Ramos (cell line): ENCODE measurements at regions not wholly inside any gene's neighbourhood (a gene's known extent, or its start where the extent isn't known, plus 50 kb on each side); places are given as distances from the start of the nearest gene placed in this dataset.

Experiments
- in situ Hi-C: fragments of 300-500 bp; cut with MboI; formaldehyde crosslinking; loops from one replicate; pipeline ENCODE4 v1.14.3; 2022; ENCODE audit warnings: low sequenced_read_pairs; ENCODE audit not compliant: unreplicated experiment

DNA sequence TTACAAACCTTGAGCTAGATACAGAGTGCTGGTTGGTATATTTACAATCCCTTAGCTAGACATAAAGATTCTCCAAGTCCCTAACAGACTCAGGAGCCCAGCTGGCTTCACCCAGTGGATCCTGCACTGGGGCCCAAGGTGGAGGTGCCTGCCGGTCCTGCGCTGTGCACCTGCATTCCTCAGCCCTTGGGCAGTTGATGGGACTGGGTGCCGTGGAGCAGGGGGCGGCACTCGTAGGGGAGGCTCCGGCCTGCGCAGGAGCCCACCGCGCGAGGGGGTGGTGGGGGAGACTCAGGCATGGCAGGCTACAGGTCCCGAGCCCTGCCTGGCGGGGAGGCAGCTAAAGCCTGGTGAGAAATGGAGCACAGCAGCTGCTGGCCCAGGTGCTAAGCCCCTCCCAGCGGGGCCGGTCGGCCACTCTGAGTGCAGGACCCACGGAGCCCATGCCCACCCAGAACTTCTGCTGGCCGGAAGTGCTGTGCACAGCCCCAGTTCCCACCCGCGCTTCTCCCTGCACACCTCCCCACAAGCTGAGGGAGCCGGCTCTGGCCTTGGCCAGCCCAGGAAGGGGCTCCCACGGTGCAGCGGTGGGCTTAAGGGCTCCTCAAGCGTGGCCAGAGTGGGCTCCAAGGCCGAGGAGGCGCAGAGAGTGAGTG lies 1464.7 kb downstream of the EFNA5 start:
- in situ Hi-C loops, result no loop called here

DNA sequence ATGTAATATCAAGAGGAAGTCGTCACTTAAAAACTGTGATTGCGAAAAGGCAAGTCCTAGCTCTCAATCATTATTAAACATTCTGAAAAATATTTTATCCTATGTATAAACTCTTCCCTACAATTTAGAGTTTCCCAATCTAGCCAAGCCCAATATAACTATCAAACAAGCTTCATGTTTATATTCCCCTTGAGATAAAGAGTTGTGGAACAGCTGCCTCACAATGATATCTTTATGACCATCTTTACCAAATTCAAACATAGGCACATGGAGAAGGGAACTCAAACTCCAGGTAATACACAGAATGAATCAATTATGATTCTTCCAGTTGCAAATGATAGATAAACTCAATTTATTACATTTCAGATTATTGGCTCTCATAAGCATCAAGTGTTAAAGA lies 1468.7 kb downstream of the EFNA5 start:
- in situ Hi-C loops, result no loop called here

DNA sequence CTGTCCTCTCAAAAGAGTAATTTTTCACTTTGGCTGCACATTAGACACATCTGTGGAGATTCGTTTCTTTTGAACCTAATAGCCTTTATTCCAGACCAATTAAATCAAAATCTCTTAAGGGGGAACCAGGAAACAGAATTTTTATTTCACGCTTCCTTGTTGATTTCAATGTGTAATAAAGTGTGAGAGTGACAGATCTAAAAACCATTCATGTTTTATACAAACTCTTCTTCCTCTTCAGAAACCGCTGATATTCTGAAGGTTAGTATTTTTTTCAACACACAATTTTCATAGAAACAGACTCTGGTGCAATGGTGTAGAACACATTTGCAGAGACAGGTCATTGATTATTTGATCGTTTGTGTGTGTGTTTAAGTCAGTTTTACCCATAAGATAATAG lies 1469.8 kb downstream of the EFNA5 start:
- in situ Hi-C loops, result no loop called here

- in situ Hi-C loops, result no loop called here
Measured at GRCh38 chr5:106195679-106196474, 1474.9 kb downstream of the EFNA5 start.

- in situ Hi-C loops, result no loop called here
Measured at GRCh38 chr5:106189121-106189809, 1481.5 kb downstream of the EFNA5 start.

- in situ Hi-C loops, result no loop called here
Measured at GRCh38 chr5:106185661-106186081, 1485.1 kb downstream of the EFNA5 start.

GRCh38 chr5:106174903-106175302 lies 1495.8 kb downstream of the EFNA5 start:
- in situ Hi-C loops, result no loop called here

DNA sequence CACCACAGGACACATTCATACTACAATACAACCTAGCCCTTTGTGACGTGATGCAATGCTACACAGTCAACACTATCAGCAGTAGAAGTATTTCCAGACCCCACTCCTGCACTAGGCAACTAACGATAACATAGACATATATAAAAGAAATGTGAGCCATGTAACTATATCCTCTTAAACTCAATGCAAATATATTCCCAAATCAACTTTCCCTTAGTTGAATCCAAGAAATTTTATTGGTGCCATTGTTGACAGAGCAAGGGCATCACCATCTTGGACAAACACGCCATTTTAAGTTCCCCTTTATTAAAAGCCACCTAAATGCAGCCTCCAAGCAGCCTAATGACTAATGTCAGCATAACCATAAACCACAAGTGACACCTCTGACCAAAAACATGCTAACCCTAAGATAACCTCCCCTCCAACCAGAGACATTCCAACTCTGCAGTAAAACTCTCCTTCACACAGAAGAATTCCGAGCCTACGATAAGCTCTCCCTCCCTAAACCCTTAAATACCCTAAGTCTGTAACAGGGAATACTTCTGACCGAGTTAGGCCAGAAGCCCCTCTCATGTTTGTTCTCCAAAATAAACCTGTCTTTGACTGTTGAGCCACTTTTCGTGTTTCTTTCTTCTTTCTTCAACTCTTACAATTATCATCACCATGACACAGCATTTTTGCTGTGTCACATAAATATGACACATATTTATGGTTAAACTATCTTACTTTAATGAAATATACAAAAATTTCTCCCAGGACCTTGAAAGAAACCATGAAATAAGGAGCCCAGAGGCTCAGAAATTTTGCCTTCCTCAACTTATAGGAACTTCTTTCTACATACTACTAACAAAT lies 1497.8 kb downstream of the EFNA5 start:
- in situ Hi-C loops, result no loop called here

DNA sequence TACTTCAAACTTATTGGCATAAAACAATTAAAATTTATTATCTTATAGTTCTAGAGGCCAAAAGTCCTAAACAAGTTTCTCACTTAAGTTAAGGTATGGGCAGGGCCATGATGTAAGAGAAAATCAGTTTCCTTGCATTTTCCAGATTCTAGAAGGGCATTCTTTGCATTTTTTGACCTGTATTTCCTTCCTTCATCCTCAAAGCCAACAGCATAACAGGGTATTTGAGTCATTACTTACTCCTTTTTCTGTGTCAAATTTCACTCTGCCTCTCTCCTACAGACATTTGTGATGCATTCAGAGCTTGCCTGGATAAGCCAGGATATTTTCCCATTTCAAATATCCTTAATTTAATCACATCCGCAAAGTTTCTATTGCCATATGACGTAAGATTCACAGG lies 1499.0 kb downstream of the EFNA5 start:
- in situ Hi-C loops, result no loop called here

DNA sequence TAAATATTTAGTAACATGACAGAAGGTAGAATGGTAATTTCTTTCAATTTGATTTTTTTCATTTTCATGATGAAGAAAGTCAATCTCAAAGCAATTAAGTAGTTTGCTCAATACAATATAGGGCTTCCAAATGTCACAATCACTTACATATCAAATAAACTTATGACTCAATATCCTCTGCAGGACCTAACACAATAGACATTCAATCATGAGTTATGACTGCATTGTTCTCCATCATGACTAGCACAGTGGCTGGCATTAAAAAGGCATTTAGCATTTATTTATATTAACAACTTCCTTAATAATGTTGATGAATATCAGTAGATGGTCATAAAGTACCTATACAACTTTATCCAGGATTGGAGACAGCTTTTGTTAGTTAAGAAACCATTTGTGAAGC lies 1499.6 kb downstream of the EFNA5 start:
- in situ Hi-C loops, result no loop called here

DNA sequence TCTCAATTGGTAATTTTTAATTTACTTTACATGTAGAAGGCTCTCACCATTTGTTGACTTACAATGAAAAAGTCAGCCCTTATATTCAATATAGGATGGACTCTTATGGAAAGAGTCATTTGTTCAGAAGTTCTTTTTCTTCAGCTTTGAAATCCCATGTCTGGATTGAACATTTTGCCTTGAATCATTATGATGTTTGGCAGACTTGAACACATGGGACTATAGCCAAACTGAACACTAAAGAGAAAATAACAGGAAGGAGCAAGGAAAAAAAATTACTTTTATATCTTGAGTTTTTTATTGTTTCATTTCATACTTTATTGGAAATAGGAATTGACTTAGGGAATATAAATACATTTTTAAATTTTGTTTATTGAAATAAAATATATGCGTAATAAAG lies 1503.0 kb downstream of the EFNA5 start:
- in situ Hi-C loops, result no loop called here

DNA sequence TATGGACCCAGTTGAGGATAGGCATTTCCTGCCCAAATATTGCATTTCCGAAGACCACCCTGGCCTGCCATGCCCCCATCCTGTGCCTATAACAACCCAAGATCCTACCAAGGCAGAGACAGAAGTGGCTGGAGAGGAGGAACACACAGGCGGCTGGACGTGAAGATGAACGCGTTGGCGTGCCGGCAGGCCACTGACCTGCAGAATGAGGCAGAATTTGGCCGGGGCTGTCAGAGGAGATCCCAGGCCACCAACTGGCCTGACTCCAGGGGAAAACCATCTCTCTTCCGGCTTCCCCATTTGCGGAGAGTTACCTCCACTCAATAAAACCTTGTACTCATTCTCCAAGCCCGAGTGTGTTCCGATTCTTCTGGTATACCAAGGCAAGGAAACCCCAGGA lies 1507.5 kb downstream of the EFNA5 start:
- in situ Hi-C loops, result no loop called here

DNA sequence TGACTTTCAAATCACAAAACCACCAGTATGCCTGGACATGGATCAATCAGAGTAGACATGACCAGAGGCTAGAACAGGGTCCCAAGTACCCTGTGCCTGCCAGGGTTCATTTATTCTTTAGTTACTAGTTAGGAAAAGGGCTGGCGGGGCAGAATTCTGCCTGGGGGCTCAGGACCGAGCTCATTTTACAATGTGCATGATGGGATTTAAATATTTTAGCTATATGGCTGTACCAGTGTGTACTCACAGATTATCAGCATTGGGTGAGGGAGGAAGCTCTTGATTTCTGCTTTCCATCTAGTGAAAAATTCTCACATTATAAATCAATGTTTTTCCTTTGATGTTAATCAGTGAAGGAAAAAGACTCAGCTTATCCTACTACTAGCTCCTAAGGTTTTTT lies 1511.1 kb downstream of the EFNA5 start:
- in situ Hi-C loops, result no loop called here

GRCh38 chr5:106154280-106154716 lies 1516.4 kb downstream of the EFNA5 start:
- in situ Hi-C loops, result no loop called here

GRCh38 chr5:106152569-106152968 lies 1518.2 kb downstream of the EFNA5 start:
- in situ Hi-C loops, result no loop called here

DNA sequence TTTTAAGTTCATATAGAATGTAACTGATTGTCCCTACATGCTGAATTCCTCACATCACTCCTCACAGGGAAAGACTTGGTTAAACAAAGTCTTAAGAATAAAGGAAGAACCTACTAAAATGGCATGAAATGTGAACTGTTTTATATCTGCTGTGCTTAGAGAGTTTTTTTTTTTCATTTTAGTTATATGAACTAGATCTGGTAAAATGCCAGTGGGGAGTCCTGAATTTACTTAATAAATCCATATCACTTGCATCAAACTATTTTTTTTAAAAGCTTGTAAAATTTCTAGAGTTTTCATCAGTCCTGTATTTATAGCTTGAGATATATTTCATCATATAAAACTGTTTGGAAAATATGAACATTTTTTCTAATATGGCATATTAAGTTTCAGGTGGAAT lies 1528.6 kb downstream of the EFNA5 start:
- in situ Hi-C loops, result no loop called here

DNA sequence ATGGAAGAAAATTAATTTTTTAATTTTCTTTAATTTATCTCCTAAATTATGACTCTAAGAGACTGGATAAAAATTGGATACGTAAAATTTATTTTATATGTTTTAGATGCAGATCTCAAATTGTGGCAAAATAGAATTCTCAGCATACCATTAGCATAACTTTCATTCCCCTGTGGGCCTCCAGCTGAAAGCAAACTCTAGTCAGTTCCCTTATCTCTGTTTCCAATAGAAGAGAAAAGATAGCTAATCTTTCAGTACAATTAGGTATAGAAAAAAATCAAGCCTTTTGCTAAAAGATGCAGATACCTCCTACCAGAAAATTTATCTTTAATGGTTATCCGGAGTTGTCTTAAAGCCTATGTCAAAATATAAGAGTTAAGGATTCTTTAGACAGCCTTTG lies 1530.6 kb downstream of the EFNA5 start:
- in situ Hi-C loops, result no loop called here

- in situ Hi-C loops, result no loop called here
Measured at GRCh38 chr5:106136061-106136460, 1534.7 kb downstream of the EFNA5 start.

DNA sequence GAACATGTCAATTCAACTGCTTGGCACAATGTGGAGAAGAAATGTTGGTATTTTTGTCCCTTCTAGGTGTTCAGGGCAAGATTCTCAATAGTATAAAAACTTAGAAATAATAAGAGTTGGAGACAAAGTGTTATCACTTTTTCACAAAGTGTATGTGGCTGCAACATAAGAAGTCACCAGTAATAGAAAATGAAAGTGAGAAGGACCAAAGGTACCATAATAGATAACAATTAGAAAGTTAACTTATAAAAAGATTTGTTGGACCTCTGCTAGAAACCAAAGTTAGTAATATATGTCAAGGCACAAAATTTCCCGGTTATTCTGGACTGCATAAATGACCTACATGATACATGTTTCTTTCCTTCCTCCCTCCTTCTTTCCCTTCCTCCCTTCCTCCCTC lies 1535.3 kb downstream of the EFNA5 start:
- in situ Hi-C loops, result no loop called here

- in situ Hi-C loops, result no loop called here
Measured at GRCh38 chr5:106134549-106134948, 1536.2 kb downstream of the EFNA5 start.
